OCI-LY3 (cell line): ENCODE measurements at regions not wholly inside any gene's neighbourhood (a gene's known extent, or its start where the extent isn't known, plus 50 kb on each side); places are given as distances from the start of the nearest gene placed in this dataset.

ENCODE experiments used
- CTCF ChIP-seq: fragments of 200-600, 300-600 bp; sonication (generic); IDR thresholded peaks from 2 replicates; pipeline ENCODE4 v1.5.1; 2014; ENCODE audit warnings: antibody characterized with exemption, low read length, low read depth
- EZH2phosphoT487 ChIP-seq: fragments of 200-600 bp; shearing (Covaris generic); IDR thresholded peaks from 2 replicates; pipeline ENCODE4 v1.6.1; 2018; ENCODE audit warnings: antibody characterized with exemption, mixed run types, low read depth

- no peak for TF ChIP-seq CTCF
- no peak for TF ChIP-seq EZH2phosphoT487
Observed at GRCh38 chr5:125602184-125602583, 821.0 kb upstream of the GRAMD2B start.
